A673 (cell line): ENCODE measurements at regions not wholly inside any gene's neighbourhood (a gene's known extent, or its start where the extent isn't known, plus 50 kb on each side); places are given as distances from the start of the nearest gene placed in this dataset.

Experiments
- EZH2 ChIP-seq: fragments of 200-600 bp; sonication (generic); IDR thresholded peaks from 2 replicates; pipeline ENCODE4 v1.6.1; 2017; ENCODE audit warnings: borderline replicate concordance, low read depth, mild to moderate bottlenecking, mixed read lengths, antibody characterized with exemption, low read length; ENCODE audit not compliant: poor library complexity, severe bottlenecking
- TF ChIP-seq, protein P1 (sequence below): fragments of 300-800, 200-600 bp; sonication (generic); conservative IDR thresholded peaks from 2 replicates; pipeline ENCODE4 v1.5.1; 2017; ENCODE audit warnings: low read depth, mild to moderate bottlenecking, antibody characterized with exemption, low read length, moderate library complexity, mixed read lengths

GRCh38 chr21:20572582-20572981 lies 425.6 kb upstream of the NCAM2 start:
- TF ChIP-seq, protein P1, sequence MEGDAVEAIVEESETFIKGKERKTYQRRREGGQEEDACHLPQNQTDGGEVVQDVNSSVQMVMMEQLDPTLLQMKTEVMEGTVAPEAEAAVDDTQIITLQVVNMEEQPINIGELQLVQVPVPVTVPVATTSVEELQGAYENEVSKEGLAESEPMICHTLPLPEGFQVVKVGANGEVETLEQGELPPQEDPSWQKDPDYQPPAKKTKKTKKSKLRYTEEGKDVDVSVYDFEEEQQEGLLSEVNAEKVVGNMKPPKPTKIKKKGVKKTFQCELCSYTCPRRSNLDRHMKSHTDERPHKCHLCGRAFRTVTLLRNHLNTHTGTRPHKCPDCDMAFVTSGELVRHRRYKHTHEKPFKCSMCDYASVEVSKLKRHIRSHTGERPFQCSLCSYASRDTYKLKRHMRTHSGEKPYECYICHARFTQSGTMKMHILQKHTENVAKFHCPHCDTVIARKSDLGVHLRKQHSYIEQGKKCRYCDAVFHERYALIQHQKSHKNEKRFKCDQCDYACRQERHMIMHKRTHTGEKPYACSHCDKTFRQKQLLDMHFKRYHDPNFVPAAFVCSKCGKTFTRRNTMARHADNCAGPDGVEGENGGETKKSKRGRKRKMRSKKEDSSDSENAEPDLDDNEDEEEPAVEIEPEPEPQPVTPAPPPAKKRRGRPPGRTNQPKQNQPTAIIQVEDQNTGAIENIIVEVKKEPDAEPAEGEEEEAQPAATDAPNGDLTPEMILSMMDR, result no peak
- no peak for TF ChIP-seq EZH2
